CD4-positive, alpha-beta T cell (primary cell): ENCODE measurements at regions not wholly inside any gene's neighbourhood (a gene's known extent, or its start where the extent isn't known, plus 50 kb on each side); places are given as distances from the start of the nearest gene placed in this dataset.
"Not testable (repeated sequence)": the region's sequence is repeated elsewhere in the genome, so short reads cannot be mapped to it uniquely, and the experiment has no call there.

ENCODE experiments used
- ATAC-seq: fragments of 200-7000 bp; cut with Tn5 transposase; one replicate; pipeline ENCODE4 v1.10.0; 2022; ENCODE audit warnings: mild to moderate bottlenecking; ENCODE audit not compliant: poor library complexity
- CTCF ChIA-PET: fragments of 350-600 bp; sonication (Branson Sonifier 250); formaldehyde crosslinking; loops from one replicate; lab custom pipeline; 2021; ENCODE audit warnings: antibody characterized with exemption, inconsistent platforms; lab: Charles Lee
- POLR2A ChIA-PET: fragments of 350-600 bp; sonication (Branson Sonifier 250); formaldehyde crosslinking; loops from one replicate; lab custom pipeline; 2021; ENCODE audit warnings: antibody characterized with exemption, inconsistent platforms; lab: Charles Lee
- DNase-seq, 14 experiments: peaks; one replicate each; pipeline ENCODE4 v3.0.0-alpha.2; 2013 to 2020; ENCODE audit warnings: mixed read lengths in 2 of 14
- H3K27ac ChIP-seq, 2 donors: one replicate each; pipeline versions ENCODE4 v1.5.1 to v1.7.0; 2013; ENCODE audit warnings: low read length in 2 of 2, low read depth in 1 of 2, mild to moderate bottlenecking in 1 of 2
- H3K27me3 ChIP-seq, 2 experiments: 1 replicate in 1 of 2; 2 replicates in 1 of 2; pipeline versions ENCODE4 v1.6.1 to v1.7.0; 2013; ENCODE audit warnings: low read length in 2 of 2, control low read depth in 1 of 2, mild to moderate bottlenecking in 1 of 2, moderate library complexity in 1 of 2; ENCODE audit not compliant: insufficient read depth in 2 of 2, control insufficient read depth in 1 of 2
- H3K36me3 ChIP-seq: one replicate; pipeline ENCODE4 v1.6.1; 2013; ENCODE audit warnings: low read length, control low read depth; ENCODE audit not compliant: insufficient read depth
- H3K4me1 ChIP-seq: one replicate; pipeline ENCODE4 v1.6.1; 2013; ENCODE audit warnings: low read length, control low read depth; ENCODE audit not compliant: insufficient read depth
- H3K4me3 ChIP-seq: one replicate; pipeline ENCODE4 v1.5.1; 2013; ENCODE audit warnings: mild to moderate bottlenecking, low read length, moderate library complexity
- H3K9me3 ChIP-seq, 2 experiments: 1 replicate in 1 of 2; 2 replicates in 1 of 2; pipeline versions ENCODE4 v1.6.1 to v1.7.0; 2013; ENCODE audit warnings: low read length in 2 of 2, mild to moderate bottlenecking in 2 of 2, control low read depth in 1 of 2, moderate library complexity in 1 of 2; ENCODE audit not compliant: control insufficient read depth in 1 of 2, insufficient read depth in 1 of 2
- H3K27ac Mint-ChIP-seq: one replicate; pipeline ENCODE4 v1.8.0; 2020; ENCODE audit warnings: mixed read lengths
- H3K27me3 Mint-ChIP-seq: one replicate; pipeline ENCODE4 v1.8.0; 2021; ENCODE audit warnings: mixed read lengths
- H3K36me3 Mint-ChIP-seq: one replicate; pipeline ENCODE4 v1.8.0; 2021; ENCODE audit warnings: low read depth, mixed read lengths
- H3K4me1 Mint-ChIP-seq: one replicate; pipeline ENCODE4 v1.8.0; 2021; ENCODE audit warnings: low read depth, mixed read lengths
- H3K4me3 Mint-ChIP-seq: one replicate; pipeline ENCODE4 v1.8.0; 2020; ENCODE audit warnings: mild to moderate bottlenecking, mixed read lengths
- H3K9me3 Mint-ChIP-seq: one replicate; pipeline ENCODE4 v1.8.0; 2020; ENCODE audit warnings: mixed read lengths
- intact Hi-C, 2 experiments: fragments of 100-400 bp; cut with DNase I in 1 of 2; cut with micrococcal nuclease in 1 of 2; formaldehyde crosslinking; loops; one replicate each; pipeline versions ENCODE4 v1.15.1 to v1.9.0; 2023 to 2025; cut with DNase I, micrococcal nuclease
- TF ChIP-seq, protein P1 (sequence below): fragments of 200-600 bp; IDR thresholded peaks from one replicate; pipeline ENCODE4 v1.8.0; 2022; ENCODE audit warnings: antibody characterized with exemption, mild to moderate bottlenecking

GRCh38 chr6:71360556-71361335, 72.1 kb downstream of the OGFRL1 start:
- peaks cover 13% of the 10 kb centered on the region for H3K27me3 Mint-ChIP-seq
- H3K4me1 ChIP-seq, CTCF ChIA-PET, H3K4me3 Mint-ChIP-seq, H3K9me3 ChIP-seq, ATAC-seq, H3K36me3 Mint-ChIP-seq, H3K27ac ChIP-seq, H3K4me3 ChIP-seq, H3K27ac Mint-ChIP-seq, H3K4me1 Mint-ChIP-seq, H3K36me3 ChIP-seq, H3K9me3 Mint-ChIP-seq, DNase-seq, H3K27me3 ChIP-seq, intact Hi-C loops, POLR2A ChIA-PET: not testable (repeated sequence)

- ChIA-PET POLR2A (no interaction called here), CTCF (no interaction called here)
These were observed 76.4 kb downstream of the OGFRL1 start for GRCh38 chr6:71364889-71365542.

DNA sequence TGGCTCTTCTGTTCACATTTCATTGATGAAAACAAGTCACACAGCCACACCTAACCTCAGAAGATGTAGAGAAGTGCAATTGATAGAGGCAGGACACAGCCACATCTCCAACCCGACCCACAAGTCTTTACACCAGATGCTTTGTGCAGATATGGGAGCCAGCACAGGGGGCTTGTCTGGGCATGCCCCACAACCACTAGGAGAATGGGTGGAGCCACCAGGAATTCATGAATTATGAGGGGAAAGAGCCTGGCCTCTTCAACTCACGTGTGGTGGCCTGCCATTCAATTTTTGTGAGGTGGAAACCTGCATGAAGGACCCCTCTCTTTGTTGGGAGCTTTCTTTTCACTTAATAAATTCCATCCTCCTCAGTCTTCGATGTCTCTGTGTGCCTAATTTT, 79.1 kb downstream of the OGFRL1 start:
- intact Hi-C loops, result no loop called here
- H3K36me3 Mint-ChIP-seq, result no peaks in the 10 kb centered on the region
- no peak overlapping the region for H3K4me3 Mint-ChIP-seq
- Histone ChIP-seq H3K27ac (no peak overlapping the region), H3K4me3 (no peak overlapping the region), H3K27me3 (no peaks in the 10 kb centered on the region), H3K36me3 (no peaks in the 10 kb centered on the region), H3K9me3 (no peaks in the 10 kb centered on the region), H3K4me1 (no peaks in the 10 kb centered on the region)
- peaks cover 22% of the 10 kb centered on the region for H3K27me3 Mint-ChIP-seq
- CTCF ChIA-PET, result no interaction called here
- POLR2A ChIA-PET, result no interaction called here
- no peak for DNase-seq
- ATAC-seq, result no peak
- H3K4me1 Mint-ChIP-seq, result peaks cover 6% of the 10 kb centered on the region
- TF ChIP-seq, protein P1, sequence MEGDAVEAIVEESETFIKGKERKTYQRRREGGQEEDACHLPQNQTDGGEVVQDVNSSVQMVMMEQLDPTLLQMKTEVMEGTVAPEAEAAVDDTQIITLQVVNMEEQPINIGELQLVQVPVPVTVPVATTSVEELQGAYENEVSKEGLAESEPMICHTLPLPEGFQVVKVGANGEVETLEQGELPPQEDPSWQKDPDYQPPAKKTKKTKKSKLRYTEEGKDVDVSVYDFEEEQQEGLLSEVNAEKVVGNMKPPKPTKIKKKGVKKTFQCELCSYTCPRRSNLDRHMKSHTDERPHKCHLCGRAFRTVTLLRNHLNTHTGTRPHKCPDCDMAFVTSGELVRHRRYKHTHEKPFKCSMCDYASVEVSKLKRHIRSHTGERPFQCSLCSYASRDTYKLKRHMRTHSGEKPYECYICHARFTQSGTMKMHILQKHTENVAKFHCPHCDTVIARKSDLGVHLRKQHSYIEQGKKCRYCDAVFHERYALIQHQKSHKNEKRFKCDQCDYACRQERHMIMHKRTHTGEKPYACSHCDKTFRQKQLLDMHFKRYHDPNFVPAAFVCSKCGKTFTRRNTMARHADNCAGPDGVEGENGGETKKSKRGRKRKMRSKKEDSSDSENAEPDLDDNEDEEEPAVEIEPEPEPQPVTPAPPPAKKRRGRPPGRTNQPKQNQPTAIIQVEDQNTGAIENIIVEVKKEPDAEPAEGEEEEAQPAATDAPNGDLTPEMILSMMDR, result no peak
- H3K27ac Mint-ChIP-seq, result no peak overlapping the region
- H3K9me3 Mint-ChIP-seq, result no peaks in the 10 kb centered on the region

More at GRCh38 chr6:71364889-71365542, 76.4 kb downstream of the OGFRL1 start:
- ATAC-seq, result no peak
- Mint-ChIP-seq H3K27me3 (peaks cover 23% of the 10 kb centered on the region), H3K4me3 (no peak overlapping the region), H3K4me1 (peaks cover 6% of the 10 kb centered on the region), H3K36me3 (no peaks in the 10 kb centered on the region), H3K27ac (no peak overlapping the region), H3K9me3 (no peaks in the 10 kb centered on the region)
- Histone ChIP-seq H3K4me1 (no peaks in the 10 kb centered on the region), H3K27me3 (no peaks in the 10 kb centered on the region), H3K9me3 (no peaks in the 10 kb centered on the region), H3K27ac (no peak overlapping the region), H3K4me3 (no peak overlapping the region), H3K36me3 (no peaks in the 10 kb centered on the region)
- TF ChIP-seq, protein P1, result no peak
- DNase-seq, result no peak
- intact Hi-C loops, result no loop called here
